ENCODE measurements at regions not wholly inside any gene's neighbourhood (a gene's known extent, or its start where the extent isn't known, plus 50 kb on each side); places are given as distances from the start of the nearest gene placed in this dataset.
"Not testable (repeated sequence)": the region's sequence is repeated elsewhere in the genome, so short reads cannot be mapped to it uniquely, and the experiment has no call there.

DNA sequence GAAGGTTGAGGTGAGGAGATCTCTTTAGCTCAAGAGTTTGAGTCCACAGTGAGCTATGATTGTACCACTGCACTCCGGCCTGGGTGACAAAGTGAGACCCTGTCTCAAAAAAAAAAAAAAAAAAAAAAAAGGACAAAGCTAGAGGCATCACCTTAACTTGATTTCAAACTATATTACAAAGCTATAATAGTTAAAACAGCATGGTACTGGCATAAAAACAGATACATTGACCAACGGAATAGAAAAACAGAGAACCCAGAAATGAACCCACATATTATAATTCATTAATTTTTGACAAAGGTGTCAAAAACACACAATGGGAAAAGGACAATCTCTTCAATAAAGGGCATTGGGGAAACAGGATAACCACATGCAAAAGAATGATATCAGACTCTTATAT, 50.8 kb upstream of the MBOAT1 start:
- H3K27me3 ChIP-seq (ENCODE audit: control insufficient read depth, insufficient read depth), result no peaks in the 10 kb centered on the region
- H3K9me3 ChIP-seq (ENCODE audit: control insufficient read depth, low read length), result no peaks in the 10 kb centered on the region
- 98% methylated on average over 2 of the region's 2 CpGs for WGBS
- no peak overlapping the region for H3K27ac ChIP-seq (ENCODE audit: low read length)
- intact Hi-C loops (cut with DNase I), result no loop called here
- H3K4me3 ChIP-seq (ENCODE audit: low read length), result no peak overlapping the region
- H3K4me1 ChIP-seq (ENCODE audit: control insufficient read depth, insufficient read depth, low read length), result no peaks in the 10 kb centered on the region
- ATAC-seq (no peak), DNase-seq (no peak)

DNA sequence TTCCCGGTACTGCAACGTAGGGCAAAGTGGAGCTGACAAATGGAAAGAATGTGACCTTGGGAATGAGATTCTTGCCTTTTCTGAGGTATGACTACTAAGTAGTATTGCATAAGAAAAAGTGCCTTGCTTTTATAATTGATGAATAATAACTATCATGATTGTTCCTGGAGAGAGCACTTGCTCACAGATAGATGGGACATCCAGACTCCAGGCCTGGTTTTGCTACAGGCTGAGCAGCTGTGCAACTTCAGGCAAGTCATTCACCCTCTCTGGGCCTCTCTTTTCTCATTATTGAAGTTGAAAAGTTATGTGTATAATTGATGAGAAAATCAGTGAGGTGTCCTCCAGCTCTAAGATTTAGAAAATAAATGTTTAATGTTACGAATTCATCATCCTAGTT, 53.6 kb upstream of the MBOAT1 start:
- DNase-seq (no peak), ATAC-seq (no peak)
- Histone ChIP-seq H3K4me1 (ENCODE audit: control insufficient read depth, insufficient read depth, low read length) (no peaks in the 10 kb centered on the region), H3K27me3 (ENCODE audit: control insufficient read depth, insufficient read depth) (no peaks in the 10 kb centered on the region), H3K27ac (ENCODE audit: low read length) (no peak overlapping the region), H3K9me3 (ENCODE audit: control insufficient read depth, low read length) (no peaks in the 10 kb centered on the region), H3K4me3 (ENCODE audit: low read length) (no peak overlapping the region)
- intact Hi-C loops (cut with DNase I), result no loop called here
- 79% methylated on average over 3 of the region's 3 CpGs for WGBS

GRCh38 chr6:20266851-20267608, 54.8 kb upstream of the MBOAT1 start:
- no peak for ATAC-seq
- Histone ChIP-seq H3K9me3 (ENCODE audit: control insufficient read depth, low read length) (no peaks in the 10 kb centered on the region), H3K27me3 (ENCODE audit: control insufficient read depth, insufficient read depth) (no peaks in the 10 kb centered on the region), H3K27ac (ENCODE audit: low read length) (no peak overlapping the region), H3K4me1 (ENCODE audit: control insufficient read depth, insufficient read depth, low read length) (no peaks in the 10 kb centered on the region), H3K4me3 (ENCODE audit: low read length) (no peak overlapping the region)
- DNase-seq, result no peak
- intact Hi-C loops (cut with DNase I), result no loop called here
- 78% methylated on average over 11 of the region's 11 CpGs for WGBS

DNA sequence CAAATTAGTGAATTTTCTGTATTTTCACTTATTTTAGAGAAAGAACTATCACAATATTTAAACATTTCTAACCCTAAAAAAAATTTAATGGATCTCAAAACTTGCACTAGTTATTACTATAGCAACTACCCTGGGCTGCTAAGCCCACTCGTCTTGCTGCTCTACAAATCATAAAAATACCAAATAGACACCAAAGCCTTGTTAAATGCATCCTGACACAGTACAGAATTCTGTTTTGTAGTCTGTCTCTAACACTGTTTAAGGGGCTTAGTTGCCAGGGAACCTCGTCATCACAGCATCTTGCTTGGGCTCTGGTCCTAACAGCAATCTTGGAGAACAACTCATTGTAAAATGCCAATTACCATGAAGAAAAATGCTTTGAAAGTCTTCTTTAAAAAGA, 56.9 kb upstream of the MBOAT1 start:
- H3K4me1 ChIP-seq (ENCODE audit: control insufficient read depth, insufficient read depth, low read length), result no peaks in the 10 kb centered on the region
- ATAC-seq, result no peak
- 70% methylated on average over 2 of the region's 2 CpGs for WGBS
- intact Hi-C loops (cut with DNase I), result no loop called here
- H3K4me3 ChIP-seq (ENCODE audit: low read length), result no peak overlapping the region
- DNase-seq, result no peak
- no peaks in the 10 kb centered on the region for H3K9me3 ChIP-seq (ENCODE audit: control insufficient read depth, low read length)
- H3K27ac ChIP-seq (ENCODE audit: low read length), result no peak overlapping the region
- H3K27me3 ChIP-seq (ENCODE audit: control insufficient read depth, insufficient read depth), result no peaks in the 10 kb centered on the region

- WGBS, result 48% methylated on average over 3 of the region's 3 CpGs
- DNase-seq (no peak), ATAC-seq (no peak)
- intact Hi-C loops (cut with DNase I), result no loop called here
- Histone ChIP-seq H3K4me1 (ENCODE audit: control insufficient read depth, insufficient read depth, low read length) (no peaks in the 10 kb centered on the region), H3K9me3 (ENCODE audit: control insufficient read depth, low read length) (no peaks in the 10 kb centered on the region), H3K27me3 (ENCODE audit: control insufficient read depth, insufficient read depth) (no peaks in the 10 kb centered on the region), H3K4me3 (ENCODE audit: low read length) (no peak overlapping the region), H3K27ac (ENCODE audit: low read length) (no peak overlapping the region)
These were observed 59.5 kb upstream of the MBOAT1 start for GRCh38 chr6:20271818-20272217.

GRCh38 chr6:20274137-20274536, 61.9 kb upstream of the MBOAT1 start:
- no peak for DNase-seq
- no peaks in the 10 kb centered on the region for H3K9me3 ChIP-seq (ENCODE audit: control insufficient read depth, low read length)
- no peak overlapping the region for H3K27ac ChIP-seq (ENCODE audit: low read length)
- no peak for ATAC-seq
- WGBS, result 87% methylated on average over 4 of the region's 4 CpGs
- no peak overlapping the region for H3K4me3 ChIP-seq (ENCODE audit: low read length)
- H3K27me3 ChIP-seq (ENCODE audit: control insufficient read depth, insufficient read depth), result no peaks in the 10 kb centered on the region
- H3K4me1 ChIP-seq (ENCODE audit: control insufficient read depth, insufficient read depth, low read length), result no peaks in the 10 kb centered on the region
- intact Hi-C loops (cut with DNase I), result no loop called here

DNA sequence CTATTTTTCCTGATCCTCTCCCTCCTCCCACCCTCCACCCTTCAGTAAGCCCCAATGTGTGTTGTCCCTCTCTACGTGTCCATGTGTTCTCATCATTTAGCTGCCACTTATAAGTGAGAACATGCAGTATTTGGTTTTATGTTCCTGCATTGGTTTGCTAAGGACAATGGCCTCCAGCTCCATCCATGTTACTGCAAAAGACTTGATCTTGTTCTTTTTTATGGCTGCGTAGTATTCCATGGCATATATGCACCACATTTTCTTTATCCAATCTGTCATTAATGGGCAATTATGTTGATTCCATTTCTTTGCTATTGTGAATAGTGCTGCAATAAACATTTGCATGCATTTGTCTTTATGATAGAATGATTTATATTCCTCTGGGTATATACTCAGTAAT, 63.6 kb upstream of the MBOAT1 start:
- H3K27me3 ChIP-seq (ENCODE audit: control insufficient read depth, insufficient read depth); H3K9me3 ChIP-seq (ENCODE audit: control insufficient read depth, low read length); DNase-seq; intact Hi-C loops (cut with DNase I); H3K4me3 ChIP-seq (ENCODE audit: low read length); ATAC-seq; H3K4me1 ChIP-seq (ENCODE audit: control insufficient read depth, insufficient read depth, low read length); H3K27ac ChIP-seq (ENCODE audit: low read length): not testable (repeated sequence)
- WGBS, result 96% methylated on average over 2 of the region's 2 CpGs

DNA sequence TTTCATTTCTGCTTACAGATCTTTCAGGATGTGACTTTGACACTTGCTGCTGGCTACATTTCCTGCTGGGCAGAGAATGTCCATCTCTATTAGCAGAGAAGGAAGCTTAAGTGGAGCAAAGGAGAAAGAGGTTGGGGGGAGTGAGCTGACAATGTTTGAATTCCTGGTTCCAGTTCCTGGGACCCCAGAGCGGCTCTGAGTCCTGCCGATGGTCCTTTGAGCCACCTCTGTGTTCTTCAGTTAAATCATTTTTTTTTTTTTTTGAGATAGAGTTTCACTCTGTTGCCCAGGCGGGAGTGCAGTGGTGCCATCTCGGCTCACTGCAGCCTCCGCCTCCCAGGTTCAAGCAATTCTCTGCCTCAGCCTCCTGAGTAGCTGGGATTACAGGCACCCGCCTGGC, 65.5 kb upstream of the MBOAT1 start:
- DNase-seq; H3K4me3 ChIP-seq (ENCODE audit: low read length); H3K4me1 ChIP-seq (ENCODE audit: control insufficient read depth, insufficient read depth, low read length); intact Hi-C loops (cut with DNase I); H3K9me3 ChIP-seq (ENCODE audit: control insufficient read depth, low read length); ATAC-seq; H3K27ac ChIP-seq (ENCODE audit: low read length); H3K27me3 ChIP-seq (ENCODE audit: control insufficient read depth, insufficient read depth): not testable (repeated sequence)
- 72% methylated on average over 6 of the region's 6 CpGs for WGBS

DNA sequence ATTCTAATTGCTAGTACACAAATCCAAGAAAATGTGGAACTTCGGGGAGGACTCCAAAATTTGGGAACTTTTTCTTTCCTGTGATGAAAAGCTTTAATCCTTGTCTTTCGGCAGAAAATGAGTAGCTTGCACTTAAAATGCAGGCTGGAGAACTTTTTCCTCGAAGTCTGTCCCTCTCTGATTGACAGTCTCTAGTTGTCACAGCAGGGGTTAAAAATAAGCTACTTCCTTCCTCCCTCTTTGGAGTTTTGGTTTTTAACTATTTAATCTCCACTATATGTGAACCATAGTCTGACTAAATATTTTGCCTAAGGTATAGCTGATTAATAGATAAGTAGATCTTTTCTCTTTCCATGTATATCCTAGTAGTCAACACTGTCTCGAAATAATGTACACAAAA, 66.8 kb upstream of the MBOAT1 start:
- H3K4me1 ChIP-seq (ENCODE audit: control insufficient read depth, insufficient read depth, low read length), result no peaks in the 10 kb centered on the region
- H3K27me3 ChIP-seq (ENCODE audit: control insufficient read depth, insufficient read depth), result no peaks in the 10 kb centered on the region
- intact Hi-C loops (cut with DNase I), result no loop called here
- H3K9me3 ChIP-seq (ENCODE audit: control insufficient read depth, low read length), result no peaks in the 10 kb centered on the region
- no peak overlapping the region for H3K27ac ChIP-seq (ENCODE audit: low read length)
- ATAC-seq (no peak), DNase-seq (no peak)
- 46% methylated on average over 4 of the region's 4 CpGs for whole genome bisulfite sequencing
- no peak overlapping the region for H3K4me3 ChIP-seq (ENCODE audit: low read length)

GRCh38 chr6:20279608-20280287, 67.5 kb upstream of the MBOAT1 start:
- Histone ChIP-seq H3K27ac (ENCODE audit: low read length) (no peak overlapping the region), H3K9me3 (ENCODE audit: control insufficient read depth, low read length) (no peaks in the 10 kb centered on the region), H3K4me1 (ENCODE audit: control insufficient read depth, insufficient read depth, low read length) (no peaks in the 10 kb centered on the region), H3K4me3 (ENCODE audit: low read length) (no peak overlapping the region), H3K27me3 (ENCODE audit: control insufficient read depth, insufficient read depth) (no peaks in the 10 kb centered on the region)
- WGBS, result 52% methylated on average over 5 of the region's 5 CpGs
- ATAC-seq (no peak), DNase-seq (no peak)
- intact Hi-C loops (cut with DNase I), result no loop called here

DNA sequence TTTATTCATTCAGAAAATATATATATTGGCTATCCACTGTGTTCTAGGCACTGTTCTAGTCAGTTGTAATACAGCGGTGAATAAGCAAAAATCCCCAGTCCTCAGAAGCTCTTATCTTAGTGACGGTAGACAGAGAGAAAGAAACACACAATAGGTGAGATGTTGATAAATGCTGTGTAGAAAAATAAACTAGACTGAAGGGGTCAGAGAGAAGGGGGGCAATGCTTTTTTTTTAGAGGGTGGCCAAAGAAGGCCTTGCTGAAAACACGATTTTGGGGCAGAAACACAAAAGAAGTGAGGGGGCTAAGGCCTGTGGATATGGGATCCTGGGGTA, 68.0 kb upstream of the MBOAT1 start:
- no peak for ATAC-seq
- no peak overlapping the region for H3K27ac ChIP-seq (ENCODE audit: low read length)
- no peak overlapping the region for H3K4me3 ChIP-seq (ENCODE audit: low read length)
- no peaks in the 10 kb centered on the region for H3K4me1 ChIP-seq (ENCODE audit: control insufficient read depth, insufficient read depth, low read length)
- intact Hi-C loops (cut with DNase I), result no loop called here
- WGBS, result 63% methylated on average over 3 of the region's 3 CpGs
- DNase-seq, result no peak
- no peaks in the 10 kb centered on the region for H3K9me3 ChIP-seq (ENCODE audit: control insufficient read depth, low read length)
- H3K27me3 ChIP-seq (ENCODE audit: control insufficient read depth, insufficient read depth), result no peaks in the 10 kb centered on the region

DNA sequence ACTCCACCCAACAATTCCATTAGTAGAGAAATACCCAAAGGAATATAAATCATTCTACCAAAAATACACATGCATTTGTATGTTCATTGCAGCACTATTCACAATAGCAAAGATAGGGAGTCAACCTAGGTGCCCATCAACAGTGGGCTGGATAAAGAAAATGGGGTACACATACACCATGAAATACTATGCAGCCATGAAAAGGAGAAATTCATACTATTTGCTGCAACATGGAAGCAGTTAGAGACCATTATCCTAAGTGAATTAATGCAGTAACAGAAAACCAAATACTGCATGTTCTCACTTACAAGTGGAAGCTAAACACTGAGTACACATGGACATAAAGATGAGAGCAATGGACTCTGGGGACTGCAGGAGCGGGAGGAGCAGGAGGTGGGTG, 72.4 kb upstream of the MBOAT1 start:
- H3K9me3 ChIP-seq (ENCODE audit: control insufficient read depth, low read length), result no peaks in the 10 kb centered on the region
- H3K4me3 ChIP-seq (ENCODE audit: low read length), result no peak overlapping the region
- H3K27me3 ChIP-seq (ENCODE audit: control insufficient read depth, insufficient read depth), result no peaks in the 10 kb centered on the region
- no peaks in the 10 kb centered on the region for H3K4me1 ChIP-seq (ENCODE audit: control insufficient read depth, insufficient read depth, low read length)
- DNase-seq (no peak), ATAC-seq (no peak)
- no peak overlapping the region for H3K27ac ChIP-seq (ENCODE audit: low read length)
- 96% methylated on average over 1 of the region's 1 CpG for WGBS
- intact Hi-C loops (cut with DNase I), result no loop called here

All from right cardiac atrium (tissue), 5 donors.